HG03045 (cell line): ENCODE measurements at regions not wholly inside any gene's neighbourhood (a gene's known extent, or its start where the extent isn't known, plus 50 kb on each side); places are given as distances from the start of the nearest gene placed in this dataset.
"Not testable (repeated sequence)": the region's sequence is repeated elsewhere in the genome, so short reads cannot be mapped to it uniquely, and the experiment has no call there.

Experiments used
- ATAC-seq: cut with Tn5 transposase; IDR thresholded peaks from one replicate; pipeline ENCODE4 v1.9.1; 2021; ENCODE audit warnings: mild to moderate bottlenecking, moderate library complexity; ENCODE audit not compliant: unreplicated experiment

GRCh38 chr7:145478541-145478940 is 638.1 kb upstream of the CNTNAP2 start:
- no peak for ATAC-seq

GRCh38 chr7:145474009-145474686 is 638.3 kb upstream of the TPK1 start:
- no peak for ATAC-seq

- ATAC-seq = no peak
Observed at GRCh38 chr7:145471883-145472282, 636.0 kb upstream of the TPK1 start.

GRCh38 chr7:145464287-145464686 is 628.4 kb upstream of the TPK1 start:
- no peak for ATAC-seq

- ATAC-seq = no peak
Observed at GRCh38 chr7:145462463-145462862, 626.6 kb upstream of the TPK1 start.

- ATAC-seq = no peak
Observed at GRCh38 chr7:145434811-145435210, 599.0 kb upstream of the TPK1 start.

GRCh38 chr7:145431834-145432233 is 596.0 kb upstream of the TPK1 start:
- ATAC-seq = no peak

GRCh38 chr7:145418481-145418880 is 582.6 kb upstream of the TPK1 start:
- ATAC-seq = not testable (repeated sequence)

- ATAC-seq = no peak
Observed at GRCh38 chr7:145411066-145411465, 575.2 kb upstream of the TPK1 start.

- ATAC-seq = no peak
Observed at GRCh38 chr7:145398758-145399157, 562.9 kb upstream of the TPK1 start.

- no peak for ATAC-seq
Observed at GRCh38 chr7:145394126-145394525, 558.3 kb upstream of the TPK1 start.

- ATAC-seq = no peak
Observed at GRCh38 chr7:145382762-145383161, 546.9 kb upstream of the TPK1 start.

- no peak for ATAC-seq
Observed at GRCh38 chr7:145378197-145378596, 542.3 kb upstream of the TPK1 start.

- no peak for ATAC-seq
Observed at GRCh38 chr7:145360511-145361100, 524.8 kb upstream of the TPK1 start.

- ATAC-seq = no peak
Observed at GRCh38 chr7:145350334-145350733, 514.5 kb upstream of the TPK1 start.

- not testable (repeated sequence) for ATAC-seq
Observed at GRCh38 chr7:145349452-145349851, 513.6 kb upstream of the TPK1 start.

GRCh38 chr7:145347271-145347670 is 511.4 kb upstream of the TPK1 start:
- no peak for ATAC-seq

- no peak for ATAC-seq
Observed at GRCh38 chr7:145339319-145339718, 503.5 kb upstream of the TPK1 start.

GRCh38 chr7:145331522-145331921 is 495.7 kb upstream of the TPK1 start:
- ATAC-seq = no peak

GRCh38 chr7:145331076-145331475 is 495.2 kb upstream of the TPK1 start:
- no peak for ATAC-seq

- no peak for ATAC-seq
Observed at GRCh38 chr7:145327646-145328045, 491.8 kb upstream of the TPK1 start.

GRCh38 chr7:145324081-145324480 is 488.2 kb upstream of the TPK1 start:
- no peak for ATAC-seq

GRCh38 chr7:145313551-145313950 is 477.7 kb upstream of the TPK1 start:
- no peak for ATAC-seq
